Keratinocyte (primary cell): ENCODE measurements at regions not wholly inside any gene's neighbourhood (a gene's known extent, or its start where the extent isn't known, plus 50 kb on each side); places are given as distances from the start of the nearest gene placed in this dataset.

ENCODE experiments used
- DNase-seq: peaks from one replicate; pipeline ENCODE4 v3.0.0-alpha.2; 2011; ENCODE audit warnings: low read depth, missing footprints, low spot score
- FAIRE-seq: peaks from 2 replicates; lab custom pipeline; 2011; peaks lifted over from hg19 to GRCh38; lab: Jason Lieb, UNC
- H2AFZ ChIP-seq: 2 replicates; pipeline ENCODE4 v1.6.0; 2012; ENCODE audit warnings: low read length, control low read depth, inconsistent platforms; ENCODE audit not compliant: control insufficient read depth
- H3K27ac ChIP-seq: 2 replicates; pipeline ENCODE4 v1.5.1; 2011; ENCODE audit warnings: low read length; ENCODE audit not compliant: control insufficient read depth, insufficient read depth
- H3K27me3 ChIP-seq: 3 replicates; pipeline ENCODE4 v1.6.0; 2011; ENCODE audit warnings: low read length; ENCODE audit not compliant: control insufficient read depth, insufficient read depth; ENCODE audit errors: extremely low read depth
- H3K36me3 ChIP-seq, 2 experiments: 2 replicates in 1 of 2; 3 replicates in 1 of 2; pipeline ENCODE4 v1.5.1; 2011; ENCODE audit warnings: low read length in 2 of 2, mild to moderate bottlenecking in 1 of 2; ENCODE audit not compliant: control insufficient read depth in 2 of 2, insufficient read depth in 2 of 2; ENCODE audit errors: extremely low read depth in 1 of 2
- H3K4me1 ChIP-seq: 3 replicates; pipeline ENCODE4 v1.5.1; 2011; ENCODE audit warnings: low read length; ENCODE audit not compliant: control insufficient read depth, insufficient read depth; ENCODE audit errors: extremely low read depth
- H3K4me2 ChIP-seq: 3 replicates; pipeline ENCODE4 v1.6.0; 2011; ENCODE audit warnings: low read depth, low read length; ENCODE audit not compliant: control insufficient read depth, insufficient read depth; ENCODE audit errors: extremely low read depth
- H3K4me3 ChIP-seq, 3 experiments: fragments of 200-600 bp in 1 of 3; sonication (generic) in 1 of 3; 2 replicates in 2 of 3; 3 replicates in 1 of 3; pipeline ENCODE4 v1.5.1; 2011 to 2016; ENCODE audit warnings: low read length in 3 of 3, mild to moderate bottlenecking in 3 of 3, control low read depth in 2 of 3, inconsistent platforms in 1 of 3, low read depth in 1 of 3, mixed read lengths in 1 of 3, mixed run types in 1 of 3, moderate library complexity in 1 of 3; ENCODE audit not compliant: control insufficient read depth in 2 of 3, insufficient read depth in 2 of 3; ENCODE audit errors: extremely low read depth in 1 of 3
- H3K79me2 ChIP-seq: 2 replicates; pipeline ENCODE4 v1.6.0; 2012; ENCODE audit warnings: low read length; ENCODE audit not compliant: control insufficient read depth, insufficient read depth
- H3K9ac ChIP-seq: 3 replicates; pipeline ENCODE4 v1.6.0; 2011; ENCODE audit warnings: low read length; ENCODE audit not compliant: control insufficient read depth, insufficient read depth; ENCODE audit errors: extremely low read depth
- H3K9me1 ChIP-seq: 3 replicates; pipeline ENCODE4 v1.6.0; 2011; ENCODE audit warnings: low read length; ENCODE audit not compliant: control insufficient read depth, insufficient read depth; ENCODE audit errors: extremely low read depth
- H3K9me3 ChIP-seq: 2 replicates; pipeline ENCODE4 v1.5.1; 2012; ENCODE audit warnings: low read depth, low read length; ENCODE audit not compliant: control insufficient read depth
- H4K20me1 ChIP-seq: 3 replicates; pipeline ENCODE4 v1.6.0; 2011; ENCODE audit warnings: low read length; ENCODE audit not compliant: control insufficient read depth, insufficient read depth; ENCODE audit errors: extremely low read depth
- CTCF ChIP-seq, 3 experiments: IDR thresholded peaks in 1 of 3; conservative IDR thresholded peaks in 1 of 3; optimal IDR thresholded peaks in 1 of 3; 2 replicates in 2 of 3; 3 replicates in 1 of 3; pipeline versions ENCODE3 to v1.5.1; 2011; ENCODE audit warnings: low read length in 3 of 3, mild to moderate bottlenecking in 3 of 3, moderate library complexity in 2 of 3, control low read depth in 1 of 3, inconsistent platforms in 1 of 3; ENCODE audit not compliant: insufficient read depth in 2 of 3; ENCODE audit errors: extremely low read depth in 1 of 3
- EZH2 ChIP-seq: IDR thresholded peaks from one replicate; pipeline ENCODE4 v1.6.1; 2012; ENCODE audit warnings: inconsistent platforms, mild to moderate bottlenecking, low read length, moderate library complexity
- dilution Hi-C: fragments of 300-500 bp; cut with MboI; formaldehyde crosslinking; loops from one replicate; pipeline ENCODE4 v1.7.0; 2020; ENCODE audit warnings: low sequenced_read_pairs; ENCODE audit not compliant: extremely low pct_ligation_motif_present

DNA sequence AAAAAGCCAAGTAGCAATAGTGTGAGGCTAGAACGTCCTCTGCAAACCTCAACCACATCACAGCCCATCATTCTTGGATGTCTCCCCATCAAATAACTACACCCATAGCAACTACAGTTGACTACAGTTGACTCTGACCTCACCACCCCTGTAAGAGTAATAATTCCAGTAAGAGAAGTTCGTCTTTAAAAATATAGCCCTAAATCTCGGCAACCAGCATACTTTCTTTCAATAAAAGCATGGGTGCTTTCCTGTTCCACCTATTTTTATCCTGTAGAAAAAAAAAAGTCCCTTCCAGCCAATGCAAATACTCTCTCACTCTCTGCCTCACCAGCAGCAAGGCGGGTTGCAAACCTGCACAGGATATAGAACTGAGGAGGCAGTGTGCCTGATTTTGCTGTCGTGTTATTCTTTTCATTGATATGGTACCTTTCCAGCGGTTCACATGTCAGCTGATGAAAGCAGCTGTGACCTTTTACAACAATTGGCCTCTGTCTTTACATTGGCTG lies 187.5 kb upstream of the NFE2L3 start:
- no peaks in the 10 kb centered on the region for H3K36me3 ChIP-seq
- H2AFZ ChIP-seq, result no peak overlapping the region
- H3K4me1 ChIP-seq, result peaks cover 8% of the 10 kb centered on the region
- no peaks in the 10 kb centered on the region for H3K27me3 ChIP-seq
- dilution Hi-C loops, result no loop called here
- DNase-seq (no peak), FAIRE-seq (no peak)
- peak overlapping the region; percentile 1 for H3K4me2 ChIP-seq
- H4K20me1 ChIP-seq, result no peaks in the 10 kb centered on the region
- H3K9me1 ChIP-seq, result no peaks in the 10 kb centered on the region
- no peaks in the 10 kb centered on the region for H3K79me2 ChIP-seq
- TF ChIP-seq CTCF (optimal IDR thresholded peaks at IDR 0.05 in 1 of 3, IDR thresholded peaks at IDR 0.05 in 1 of 3, conservative IDR thresholded peaks at IDR 0.05 in 1 of 3; ENCODE audit: extremely low read depth in 1 of 3, insufficient read depth in 2 of 3, low read length in 3 of 3) (no peak), EZH2 (no peak)
- H3K9me3 ChIP-seq, result no peaks in the 10 kb centered on the region
- H3K27ac ChIP-seq, result no peak overlapping the region
- H3K9ac ChIP-seq, result no peak overlapping the region
- no peak overlapping the region for H3K4me3 ChIP-seq

- Histone ChIP-seq H3K36me3 (no peaks in the 10 kb centered on the region), H3K4me2 (peak overlapping the region; percentile 64), H3K4me3 (peak overlapping the region in 1 of 3 experiments; percentile 34), H3K9me1 (no peaks in the 10 kb centered on the region), H3K79me2 (no peaks in the 10 kb centered on the region), H3K4me1 (peaks cover 8% of the 10 kb centered on the region), H3K9me3 (no peaks in the 10 kb centered on the region), H3K9ac (no peak overlapping the region), H2AFZ (no peak overlapping the region), H4K20me1 (no peaks in the 10 kb centered on the region), H3K27ac (no peak overlapping the region), H3K27me3 (no peaks in the 10 kb centered on the region)
- dilution Hi-C loops, result no loop called here
- TF ChIP-seq CTCF (optimal IDR thresholded peaks at IDR 0.05 in 1 of 3, IDR thresholded peaks at IDR 0.05 in 1 of 3, conservative IDR thresholded peaks at IDR 0.05 in 1 of 3; ENCODE audit: extremely low read depth in 1 of 3, insufficient read depth in 2 of 3, low read length in 3 of 3) (no peak), EZH2 (no peak)
- FAIRE-seq, result no peak
- no peak for DNase-seq
These were observed 186.4 kb upstream of the NFE2L3 start for GRCh38 chr7:25965405-25966123.
